ENCODE measurements at regions not wholly inside any gene's neighbourhood (a gene's known extent, or its start where the extent isn't known, plus 50 kb on each side); places are given as distances from the start of the nearest gene placed in this dataset.

- 49% methylated on average over 9 of the region's 9 CpGs for WGBS (ENCODE audit: insufficient coverage, insufficient replicate concordance, low lambda C conversion rate, missing lambda C conversion rate)
- H3K79me2 ChIP-seq (ENCODE audit: control insufficient read depth, insufficient read depth, low read length), result no peaks in the 10 kb centered on the region
- no peaks in the 10 kb centered on the region; the same call in 2 of the 3 replicates for H3K9me3 ChIP-seq (replicated peaks; ENCODE audit: control insufficient read depth, insufficient read depth, low read length)
- intact Hi-C loops (cut with micrococcal nuclease; ENCODE audit: unreplicated experiment), result no loop called here
- ChIA-PET CTCF (no interaction called here), POLR2A (no interaction called here), RAD21 (ENCODE audit: unreplicated experiment) (no interaction called here), SMC1A (ENCODE audit: uncharacterized antibody, unreplicated experiment) (interaction anchor here (0.7 to 1.7 kb wide), 3 partner anchors 9 to 143 kb away, joined by 3 to 7 read pairs (median 6); no protein-coding TSS in a partner anchor)
- no peak overlapping the region for H3K4me3 ChIP-seq
- no peaks in the 10 kb centered on the region for H3K36me3 ChIP-seq (ENCODE audit: control insufficient read depth in 2 of 2, insufficient read depth in 2 of 2, low read length in 1 of 2)
- no TSS peak for BruUV-seq (replicated peaks)
- TF ChIP-seq, protein P1, sequence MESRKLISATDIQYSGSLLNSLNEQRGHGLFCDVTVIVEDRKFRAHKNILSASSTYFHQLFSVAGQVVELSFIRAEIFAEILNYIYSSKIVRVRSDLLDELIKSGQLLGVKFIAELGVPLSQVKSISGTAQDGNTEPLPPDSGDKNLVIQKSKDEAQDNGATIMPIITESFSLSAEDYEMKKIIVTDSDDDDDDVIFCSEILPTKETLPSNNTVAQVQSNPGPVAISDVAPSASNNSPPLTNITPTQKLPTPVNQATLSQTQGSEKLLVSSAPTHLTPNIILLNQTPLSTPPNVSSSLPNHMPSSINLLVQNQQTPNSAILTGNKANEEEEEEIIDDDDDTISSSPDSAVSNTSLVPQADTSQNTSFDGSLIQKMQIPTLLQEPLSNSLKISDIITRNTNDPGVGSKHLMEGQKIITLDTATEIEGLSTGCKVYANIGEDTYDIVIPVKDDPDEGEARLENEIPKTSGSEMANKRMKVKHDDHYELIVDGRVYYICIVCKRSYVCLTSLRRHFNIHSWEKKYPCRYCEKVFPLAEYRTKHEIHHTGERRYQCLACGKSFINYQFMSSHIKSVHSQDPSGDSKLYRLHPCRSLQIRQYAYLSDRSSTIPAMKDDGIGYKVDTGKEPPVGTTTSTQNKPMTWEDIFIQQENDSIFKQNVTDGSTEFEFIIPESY (IDR thresholded peaks at IDR 0.05), result no peak
- H3K4me1 ChIP-seq (ENCODE audit: control insufficient read depth, insufficient read depth, low read length), result no peaks in the 10 kb centered on the region
- DNase-seq (ENCODE audit: low read depth, low spot score), result no peak
- no peak overlapping the region for H3K4me2 ChIP-seq (ENCODE audit: control insufficient read depth, insufficient read depth)
- no peak overlapping the region for H2AFZ ChIP-seq (ENCODE audit: control insufficient read depth, low read depth, low read length)
- no peak overlapping the region for H3K9ac ChIP-seq (ENCODE audit: control insufficient read depth, insufficient read depth, low read length)
- in situ Hi-C loops (cut with MboI), result no loop called here
- H3K27me3 ChIP-seq (replicated peaks in 1 of 2; ENCODE audit: control insufficient read depth in 2 of 2, insufficient read depth in 2 of 2, low read length in 1 of 2), result no peaks in the 10 kb centered on the region
- H3K27ac ChIP-seq (ENCODE audit: control insufficient read depth, insufficient read depth), result no peak overlapping the region
- FAIRE-seq, result no peak
- ATAC-seq, result no peak
- no peaks in the 10 kb centered on the region for H4K20me1 ChIP-seq (ENCODE audit: control insufficient read depth, insufficient read depth)
These were observed 103.5 kb upstream of the PKDCC start for GRCh38 chr2:41944220-41944880.

DNA sequence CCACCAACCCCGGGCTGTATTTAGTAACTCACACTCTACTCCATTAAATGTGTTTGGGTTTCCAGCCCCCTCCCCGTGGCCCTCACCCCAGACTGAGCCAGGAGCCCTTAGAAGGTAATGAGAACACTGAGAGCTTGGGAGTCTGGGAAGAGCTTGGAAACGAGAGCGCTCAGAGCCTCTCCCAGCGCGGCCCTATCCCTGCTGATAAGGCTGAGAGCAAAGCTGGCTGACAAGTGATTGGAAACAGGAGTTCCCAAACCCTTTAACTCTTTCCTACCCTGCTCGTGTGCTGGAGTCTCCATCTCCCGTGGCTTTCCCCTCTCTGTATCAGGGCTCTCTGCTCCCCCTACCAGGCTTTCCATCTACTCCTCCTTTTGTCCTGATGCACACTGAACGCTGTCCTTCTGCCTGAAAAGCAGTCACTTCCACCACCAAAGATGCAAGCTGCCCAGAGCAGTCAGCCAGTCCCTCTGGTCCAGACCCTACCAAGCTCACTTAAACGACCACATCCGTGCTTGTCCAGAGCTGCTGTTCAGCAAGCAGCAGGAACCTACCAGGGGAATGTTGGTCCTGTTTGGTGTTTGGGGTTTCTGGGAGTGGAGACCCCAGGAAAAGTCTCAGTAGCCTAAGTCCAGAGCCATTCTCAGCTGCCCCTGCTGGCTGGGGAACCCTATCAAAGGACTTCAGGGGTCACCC, 100.0 kb upstream of the PKDCC start:
- H3K27ac ChIP-seq (ENCODE audit: control insufficient read depth, insufficient read depth), result no peak overlapping the region
- ATAC-seq (no peak), FAIRE-seq (no peak), DNase-seq (ENCODE audit: low read depth, low spot score) (no peak)
- no peaks in the 10 kb centered on the region for H3K27me3 ChIP-seq (replicated peaks in 1 of 2; ENCODE audit: control insufficient read depth in 2 of 2, insufficient read depth in 2 of 2, low read length in 1 of 2)
- RAD21 ChIA-PET (ENCODE audit: unreplicated experiment), result interaction anchor here (1.2 kb wide), 1 partner anchor 79 kb away, joined by 3 read pairs; no protein-coding TSS in a partner anchor
- intact Hi-C loops (cut with micrococcal nuclease; ENCODE audit: unreplicated experiment), result no loop called here
- no TSS peak for BruUV-seq (replicated peaks)
- no peak overlapping the region for H3K4me3 ChIP-seq
- H4K20me1 ChIP-seq (ENCODE audit: control insufficient read depth, insufficient read depth), result no peaks in the 10 kb centered on the region
- H3K4me2 ChIP-seq (ENCODE audit: control insufficient read depth, insufficient read depth), result no peak overlapping the region
- CTCF ChIA-PET, result no interaction called here
- in situ Hi-C loops (cut with MboI), result no loop called here
- SMC1A ChIA-PET (ENCODE audit: uncharacterized antibody, unreplicated experiment), result interaction anchor here (1.0 kb wide), 1 partner anchor 18 kb away, joined by 3 read pairs; no protein-coding TSS in a partner anchor
- POLR2A ChIA-PET, result no interaction called here
- no peaks in the 10 kb centered on the region; the same call in 2 of the 3 replicates for H3K9me3 ChIP-seq (replicated peaks; ENCODE audit: control insufficient read depth, insufficient read depth, low read length)
- H2AFZ ChIP-seq (ENCODE audit: control insufficient read depth, low read depth, low read length), result no peak overlapping the region
- H3K79me2 ChIP-seq (ENCODE audit: control insufficient read depth, insufficient read depth, low read length), result no peaks in the 10 kb centered on the region
- 51% methylated on average over 11 of the region's 11 CpGs for WGBS (ENCODE audit: insufficient coverage, insufficient replicate concordance, low lambda C conversion rate, missing lambda C conversion rate)
- peaks cover 3% of the 10 kb centered on the region for H3K4me1 ChIP-seq (ENCODE audit: control insufficient read depth, insufficient read depth, low read length)
- H3K36me3 ChIP-seq (ENCODE audit: control insufficient read depth in 2 of 2, insufficient read depth in 2 of 2, low read length in 1 of 2), result no peaks in the 10 kb centered on the region
- H3K9ac ChIP-seq (ENCODE audit: control insufficient read depth, insufficient read depth, low read length), result no peak overlapping the region
- TF ChIP-seq MEF2B (IDR thresholded peaks at IDR 0.05; ENCODE audit: partially characterized antibody, poor library complexity, severe bottlenecking) (no peak), SMC3 (IDR thresholded peaks at IDR 0.05; ENCODE audit: borderline replicate concordance, low read length) (no peak), PAX8 (IDR thresholded peaks at IDR 0.05) (no peak), NFXL1 (IDR thresholded peaks at IDR 0.05; ENCODE audit: borderline replicate concordance) (no peak)
- TF ChIP-seq, protein P2, sequence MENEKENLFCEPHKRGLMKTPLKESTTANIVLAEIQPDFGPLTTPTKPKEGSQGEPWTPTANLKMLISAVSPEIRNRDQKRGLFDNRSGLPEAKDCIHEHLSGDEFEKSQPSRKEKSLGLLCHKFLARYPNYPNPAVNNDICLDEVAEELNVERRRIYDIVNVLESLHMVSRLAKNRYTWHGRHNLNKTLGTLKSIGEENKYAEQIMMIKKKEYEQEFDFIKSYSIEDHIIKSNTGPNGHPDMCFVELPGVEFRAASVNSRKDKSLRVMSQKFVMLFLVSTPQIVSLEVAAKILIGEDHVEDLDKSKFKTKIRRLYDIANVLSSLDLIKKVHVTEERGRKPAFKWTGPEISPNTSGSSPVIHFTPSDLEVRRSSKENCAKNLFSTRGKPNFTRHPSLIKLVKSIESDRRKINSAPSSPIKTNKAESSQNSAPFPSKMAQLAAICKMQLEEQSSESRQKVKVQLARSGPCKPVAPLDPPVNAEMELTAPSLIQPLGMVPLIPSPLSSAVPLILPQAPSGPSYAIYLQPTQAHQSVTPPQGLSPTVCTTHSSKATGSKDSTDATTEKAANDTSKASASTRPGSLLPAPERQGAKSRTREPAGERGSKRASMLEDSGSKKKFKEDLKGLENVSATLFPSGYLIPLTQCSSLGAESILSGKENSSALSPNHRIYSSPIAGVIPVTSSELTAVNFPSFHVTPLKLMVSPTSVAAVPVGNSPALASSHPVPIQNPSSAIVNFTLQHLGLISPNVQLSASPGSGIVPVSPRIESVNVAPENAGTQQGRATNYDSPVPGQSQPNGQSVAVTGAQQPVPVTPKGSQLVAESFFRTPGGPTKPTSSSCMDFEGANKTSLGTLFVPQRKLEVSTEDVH (IDR thresholded peaks at IDR 0.05; ENCODE audit: low read depth, partially characterized antibody), result no peak
- TF ChIP-seq, protein P3, sequence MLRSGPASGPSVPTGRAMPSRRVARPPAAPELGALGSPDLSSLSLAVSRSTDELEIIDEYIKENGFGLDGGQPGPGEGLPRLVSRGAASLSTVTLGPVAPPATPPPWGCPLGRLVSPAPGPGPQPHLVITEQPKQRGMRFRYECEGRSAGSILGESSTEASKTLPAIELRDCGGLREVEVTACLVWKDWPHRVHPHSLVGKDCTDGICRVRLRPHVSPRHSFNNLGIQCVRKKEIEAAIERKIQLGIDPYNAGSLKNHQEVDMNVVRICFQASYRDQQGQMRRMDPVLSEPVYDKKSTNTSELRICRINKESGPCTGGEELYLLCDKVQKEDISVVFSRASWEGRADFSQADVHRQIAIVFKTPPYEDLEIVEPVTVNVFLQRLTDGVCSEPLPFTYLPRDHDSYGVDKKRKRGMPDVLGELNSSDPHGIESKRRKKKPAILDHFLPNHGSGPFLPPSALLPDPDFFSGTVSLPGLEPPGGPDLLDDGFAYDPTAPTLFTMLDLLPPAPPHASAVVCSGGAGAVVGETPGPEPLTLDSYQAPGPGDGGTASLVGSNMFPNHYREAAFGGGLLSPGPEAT (IDR thresholded peaks at IDR 0.05; ENCODE audit: low read depth), result no peak
- TF ChIP-seq, protein P4, sequence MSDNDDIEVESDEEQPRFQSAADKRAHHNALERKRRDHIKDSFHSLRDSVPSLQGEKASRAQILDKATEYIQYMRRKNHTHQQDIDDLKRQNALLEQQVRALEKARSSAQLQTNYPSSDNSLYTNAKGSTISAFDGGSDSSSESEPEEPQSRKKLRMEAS (IDR thresholded peaks at IDR 0.05; ENCODE audit: low read depth, low read length), result no peak

Data from GM12878 (cell line).